Glomerular endothelial cell (primary cell): ENCODE measurements at regions not wholly inside any gene's neighbourhood (a gene's known extent, or its start where the extent isn't known, plus 50 kb on each side); places are given as distances from the start of the nearest gene placed in this dataset.
A peak's percentile ranks its signal among the peaks of the same experiment; 100 is the strongest.
"Not testable (repeated sequence)": the region's sequence is repeated elsewhere in the genome, so short reads cannot be mapped to it uniquely, and the experiment has no call there.

Source experiments
- DNase-seq: peaks from one replicate; pipeline ENCODE4 v3.0.0-alpha.2; 2011; ENCODE audit warnings: low read depth, low spot score; ENCODE audit errors: extremely low read depth

- no peak for DNase-seq
Observed at GRCh38 chr5:77910602-77911188, 134.6 kb upstream of the TBCA start.

GRCh38 chr5:77909237-77909636, 133.1 kb upstream of the TBCA start:
- DNase-seq = no peak

- no peak for DNase-seq
Observed at GRCh38 chr5:77908787-77909186, 132.6 kb upstream of the TBCA start.

GRCh38 chr5:77907786-77908185, 131.6 kb upstream of the TBCA start:
- no peak for DNase-seq

- DNase-seq = no peak
Observed at GRCh38 chr5:77906806-77907205, 130.7 kb upstream of the TBCA start.

GRCh38 chr5:77904362-77904761, 128.2 kb upstream of the TBCA start:
- DNase-seq = no peak

GRCh38 chr5:77900691-77901090, 124.6 kb upstream of the TBCA start:
- DNase-seq = no peak

- no peak for DNase-seq
Observed at GRCh38 chr5:77898385-77898784, 122.2 kb upstream of the TBCA start.

GRCh38 chr5:77896338-77896737, 120.2 kb upstream of the TBCA start:
- DNase-seq = no peak

GRCh38 chr5:77894103-77894502, 118.0 kb upstream of the TBCA start:
- not testable (repeated sequence) for DNase-seq

GRCh38 chr5:77893225-77893860, 117.2 kb upstream of the TBCA start:
- peak; percentile 80 for DNase-seq

- DNase-seq = no peak
Observed at GRCh38 chr5:77892061-77893010, 116.2 kb upstream of the TBCA start.

- no peak for DNase-seq
Observed at GRCh38 chr5:77885519-77885918, 109.4 kb upstream of the TBCA start.

- DNase-seq = no peak
Observed at GRCh38 chr5:77882670-77883257, 106.6 kb upstream of the TBCA start.

GRCh38 chr5:77881528-77881927, 105.4 kb upstream of the TBCA start:
- no peak for DNase-seq

- no peak for DNase-seq
Observed at GRCh38 chr5:77877516-77878355, 101.6 kb upstream of the TBCA start.

- no peak for DNase-seq
Observed at GRCh38 chr5:77876862-77877502, 100.8 kb upstream of the TBCA start.

GRCh38 chr5:77876316-77876715, 100.2 kb upstream of the TBCA start:
- no peak for DNase-seq

GRCh38 chr5:77874691-77875090, 98.6 kb upstream of the TBCA start:
- no peak for DNase-seq

- no peak for DNase-seq
Observed at GRCh38 chr5:77873239-77873638, 97.1 kb upstream of the TBCA start.
